Ascending aorta (tissue), 2 donors: ENCODE measurements at regions not wholly inside any gene's neighbourhood (a gene's known extent, or its start where the extent isn't known, plus 50 kb on each side); places are given as distances from the start of the nearest gene placed in this dataset.

ENCODE experiments used
- DNase-seq, 2 donors: peaks; one replicate each; pipeline ENCODE4 v3.0.0-alpha.2; 2019; ENCODE audit warnings: low spot score in 2 of 2
- H3K27ac ChIP-seq, 2 donors: fragments of 200-600 bp; sonication (generic); one replicate each; pipeline ENCODE4 v1.5.1; 2016 to 2017; ENCODE audit warnings: mild to moderate bottlenecking in 1 of 2
- H3K27me3 ChIP-seq: fragments of 200-600 bp; sonication (generic); one replicate; pipeline ENCODE4 v1.5.1; 2017
- H3K36me3 ChIP-seq, 2 donors: fragments of 200-600 bp; sonication (generic); one replicate each; pipeline ENCODE4 v1.5.1; 2016
- H3K4me1 ChIP-seq, 2 donors: fragments of 200-600 bp; sonication (generic); one replicate each; pipeline ENCODE4 v1.5.1; 2016 to 2017; ENCODE audit warnings: mild to moderate bottlenecking in 1 of 2
- H3K4me3 ChIP-seq, 2 donors: fragments of 200-600 bp; sonication (generic); one replicate each; pipeline ENCODE4 v1.5.1; 2016 to 2017; ENCODE audit warnings: mild to moderate bottlenecking in 1 of 2
- H3K9me3 ChIP-seq, 2 donors: fragments of 200-600 bp; sonication (generic); one replicate each; pipeline ENCODE4 v1.5.1; 2016
- CTCF ChIP-seq, 3 experiments: fragments of 200-600 bp in 2 of 3; fragments of 450-650 bp in 1 of 3; sonication (generic) in 2 of 3; IDR thresholded peaks; one replicate each; pipeline ENCODE4 v1.5.1; 2016 to 2019; ENCODE audit warnings: antibody characterized with exemption in 3 of 3, mild to moderate bottlenecking in 1 of 3, moderate library complexity in 1 of 3
- intact Hi-C: fragments of 100-400 bp; cut with DNase I; formaldehyde crosslinking; loops from one replicate; pipeline ENCODE4 v1.15.1; 2023

- intact Hi-C loops: no loop called here
- Histone ChIP-seq H3K4me1 (no peaks in the 10 kb centered on the region), H3K4me3 (no peak overlapping the region), H3K36me3 (no peaks in the 10 kb centered on the region), H3K27ac (no peak overlapping the region), H3K9me3 (no peaks in the 10 kb centered on the region), H3K27me3 (no peaks in the 10 kb centered on the region)
- DNase-seq: no peak
- TF ChIP-seq CTCF (IDR thresholded peaks at IDR 0.05): no peak
Measured at GRCh38 chr14:84555493-84555892, 974.5 kb upstream of the FLRT2 start.

- DNase-seq: no peak
- no peak for TF ChIP-seq CTCF (IDR thresholded peaks at IDR 0.05)
- Histone ChIP-seq H3K36me3 (no peaks in the 10 kb centered on the region), H3K9me3 (no peaks in the 10 kb centered on the region), H3K27ac (no peak overlapping the region), H3K4me3 (no peak overlapping the region), H3K4me1 (no peaks in the 10 kb centered on the region), H3K27me3 (no peaks in the 10 kb centered on the region)
- intact Hi-C loops: no loop called here
Measured at GRCh38 chr14:84566109-84566508, 963.8 kb upstream of the FLRT2 start.

GRCh38 chr14:84575681-84576080 is 954.3 kb upstream of the FLRT2 start:
- intact Hi-C loops: no loop called here
- no peak for DNase-seq

GRCh38 chr14:84579292-84579691 is 950.7 kb upstream of the FLRT2 start:
- H3K27me3 ChIP-seq: no peaks in the 10 kb centered on the region
- H3K4me1 ChIP-seq: no peaks in the 10 kb centered on the region
- no peak overlapping the region for H3K27ac ChIP-seq
- H3K4me3 ChIP-seq: no peak overlapping the region
- no peaks in the 10 kb centered on the region for H3K9me3 ChIP-seq
- DNase-seq: no peak
- no peaks in the 10 kb centered on the region for H3K36me3 ChIP-seq
- intact Hi-C loops: no loop called here
- TF ChIP-seq CTCF (IDR thresholded peaks at IDR 0.05): no peak

More at GRCh38 chr14:84575681-84576080, 954.3 kb upstream of the FLRT2 start:
- TF ChIP-seq CTCF (IDR thresholded peaks at IDR 0.05): no peak
- Histone ChIP-seq H3K27me3 (no peaks in the 10 kb centered on the region), H3K4me1 (no peaks in the 10 kb centered on the region), H3K4me3 (no peak overlapping the region), H3K9me3 (no peaks in the 10 kb centered on the region), H3K36me3 (no peaks in the 10 kb centered on the region), H3K27ac (no peak overlapping the region)

- H3K9me3 ChIP-seq: no peaks in the 10 kb centered on the region
- H3K27me3 ChIP-seq: no peaks in the 10 kb centered on the region
- H3K27ac ChIP-seq: no peak overlapping the region
Measured at GRCh38 chr14:84581041-84581440, 948.9 kb upstream of the FLRT2 start.

More at GRCh38 chr14:84581041-84581440, 948.9 kb upstream of the FLRT2 start:
- no peak overlapping the region for H3K4me3 ChIP-seq
- no peak for TF ChIP-seq CTCF (IDR thresholded peaks at IDR 0.05)
- intact Hi-C loops: no loop called here
- DNase-seq: no peak
- no peaks in the 10 kb centered on the region for H3K4me1 ChIP-seq
- H3K36me3 ChIP-seq: no peaks in the 10 kb centered on the region
